Neutrophil (primary cell): ENCODE measurements at regions not wholly inside any gene's neighbourhood (a gene's known extent, or its start where the extent isn't known, plus 50 kb on each side); places are given as distances from the start of the nearest gene placed in this dataset.

ENCODE experiments used
- H3K27ac ChIP-seq: fragments of 200-600 bp; sonication (generic); 2 replicates; pipeline ENCODE4 v1.5.1; 2016; ENCODE audit warnings: mild to moderate bottlenecking, moderate library complexity
- H3K27me3 ChIP-seq: fragments of 200-600 bp; sonication (generic); 2 replicates; pipeline ENCODE4 v1.6.0; 2016; ENCODE audit warnings: mild to moderate bottlenecking
- H3K36me3 ChIP-seq: fragments of 200-600 bp; sonication (generic); 2 replicates; pipeline ENCODE4 v1.5.1; 2017
- H3K4me1 ChIP-seq, 2 experiments: fragments of 200-600 bp in 1 of 2; sonication (generic) in 1 of 2; 1 replicate in 1 of 2; 2 replicates in 1 of 2; pipeline versions ENCODE4 v1.5.1 to v1.6.1; 2013 to 2016; ENCODE audit warnings: low read depth in 1 of 2, low read length in 1 of 2, mild to moderate bottlenecking in 1 of 2, moderate library complexity in 1 of 2; ENCODE audit not compliant: control insufficient read depth in 1 of 2, insufficient read depth in 1 of 2
- H3K4me3 ChIP-seq, 2 experiments: fragments of 200-600 bp in 1 of 2; sonication (generic) in 1 of 2; 1 replicate in 1 of 2; 2 replicates in 1 of 2; pipeline ENCODE4 v1.5.1; 2013 to 2016; ENCODE audit warnings: low read depth in 1 of 2, low read length in 1 of 2, mild to moderate bottlenecking in 1 of 2, moderate library complexity in 1 of 2
- H3K9me3 ChIP-seq: fragments of 200-600 bp; sonication (generic); 2 replicates; pipeline ENCODE4 v1.5.1; 2016
- TF ChIP-seq, protein P1 (sequence below): fragments of 200-600 bp; sonication (generic); IDR thresholded peaks from 2 replicates; pipeline ENCODE4 v1.5.1; 2016; ENCODE audit warnings: antibody characterized with exemption

- H3K27ac ChIP-seq: no peak overlapping the region
- no peaks in the 10 kb centered on the region for H3K27me3 ChIP-seq
- TF ChIP-seq, protein P1, sequence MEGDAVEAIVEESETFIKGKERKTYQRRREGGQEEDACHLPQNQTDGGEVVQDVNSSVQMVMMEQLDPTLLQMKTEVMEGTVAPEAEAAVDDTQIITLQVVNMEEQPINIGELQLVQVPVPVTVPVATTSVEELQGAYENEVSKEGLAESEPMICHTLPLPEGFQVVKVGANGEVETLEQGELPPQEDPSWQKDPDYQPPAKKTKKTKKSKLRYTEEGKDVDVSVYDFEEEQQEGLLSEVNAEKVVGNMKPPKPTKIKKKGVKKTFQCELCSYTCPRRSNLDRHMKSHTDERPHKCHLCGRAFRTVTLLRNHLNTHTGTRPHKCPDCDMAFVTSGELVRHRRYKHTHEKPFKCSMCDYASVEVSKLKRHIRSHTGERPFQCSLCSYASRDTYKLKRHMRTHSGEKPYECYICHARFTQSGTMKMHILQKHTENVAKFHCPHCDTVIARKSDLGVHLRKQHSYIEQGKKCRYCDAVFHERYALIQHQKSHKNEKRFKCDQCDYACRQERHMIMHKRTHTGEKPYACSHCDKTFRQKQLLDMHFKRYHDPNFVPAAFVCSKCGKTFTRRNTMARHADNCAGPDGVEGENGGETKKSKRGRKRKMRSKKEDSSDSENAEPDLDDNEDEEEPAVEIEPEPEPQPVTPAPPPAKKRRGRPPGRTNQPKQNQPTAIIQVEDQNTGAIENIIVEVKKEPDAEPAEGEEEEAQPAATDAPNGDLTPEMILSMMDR: no peak
- H3K4me3 ChIP-seq: no peak overlapping the region
- no peaks in the 10 kb centered on the region for H3K9me3 ChIP-seq
- no peaks in the 10 kb centered on the region for H3K36me3 ChIP-seq
- H3K4me1 ChIP-seq: no peaks in the 10 kb centered on the region
These were observed 1166.1 kb downstream of the TYW1 start for GRCh38 chr7:68162712-68163111.

DNA sequence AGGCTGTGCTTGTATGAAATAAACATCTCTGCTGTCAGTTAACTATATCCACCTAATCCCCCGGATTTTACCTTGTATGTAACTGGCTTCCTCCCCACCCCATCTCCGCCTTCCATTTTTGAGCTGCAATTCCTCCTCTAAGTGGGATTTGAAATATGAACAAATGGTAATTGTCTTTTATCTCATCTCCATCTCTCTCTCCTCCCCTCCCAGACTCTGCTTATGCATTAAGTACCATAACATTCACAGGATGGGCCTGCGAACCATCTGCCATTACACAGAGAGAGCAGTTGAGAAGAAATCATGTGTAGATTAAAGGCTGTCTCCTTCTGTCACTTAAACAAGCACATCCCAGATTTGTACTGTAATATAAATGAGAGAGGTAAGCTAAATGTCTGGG lies 1169.9 kb downstream of the TYW1 start:
- Histone ChIP-seq H3K9me3 (no peaks in the 10 kb centered on the region), H3K4me1 (no peaks in the 10 kb centered on the region), H3K27me3 (no peaks in the 10 kb centered on the region), H3K36me3 (no peaks in the 10 kb centered on the region), H3K4me3 (no peak overlapping the region), H3K27ac (no peak overlapping the region)
- TF ChIP-seq, protein P1: no peak

DNA sequence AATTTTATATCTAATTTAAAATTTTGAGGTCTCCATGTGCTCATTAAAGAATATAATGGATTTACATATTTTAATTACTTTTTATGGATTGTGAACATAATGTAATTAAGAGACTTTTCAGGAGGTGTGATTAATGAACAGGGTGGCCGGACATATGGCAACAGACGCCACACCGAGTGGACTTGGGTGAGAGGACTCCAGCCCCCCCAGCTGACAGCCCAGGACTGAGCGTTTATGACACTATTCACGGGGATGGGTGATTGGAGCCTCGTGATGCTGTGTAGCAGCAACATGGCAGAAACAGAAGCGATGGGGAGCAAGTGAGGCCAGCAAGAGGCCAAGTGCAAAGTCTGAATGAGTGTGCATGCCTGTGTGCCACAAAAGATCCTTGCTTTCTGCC lies 1176.9 kb downstream of the TYW1 start:
- H3K27ac ChIP-seq: no peak overlapping the region
- TF ChIP-seq, protein P1: no peak
- no peaks in the 10 kb centered on the region for H3K27me3 ChIP-seq
- H3K4me1 ChIP-seq: no peaks in the 10 kb centered on the region
- no peaks in the 10 kb centered on the region for H3K9me3 ChIP-seq
- H3K4me3 ChIP-seq: no peak overlapping the region
- no peaks in the 10 kb centered on the region for H3K36me3 ChIP-seq

- TF ChIP-seq, protein P1: no peak
- no peak overlapping the region for H3K27ac ChIP-seq
- H3K36me3 ChIP-seq: no peaks in the 10 kb centered on the region
- H3K4me1 ChIP-seq: no peaks in the 10 kb centered on the region
- H3K4me3 ChIP-seq: no peak overlapping the region
- no peaks in the 10 kb centered on the region for H3K9me3 ChIP-seq
- no peaks in the 10 kb centered on the region for H3K27me3 ChIP-seq
These were observed 1180.3 kb downstream of the TYW1 start for GRCh38 chr7:68176974-68177373.

DNA sequence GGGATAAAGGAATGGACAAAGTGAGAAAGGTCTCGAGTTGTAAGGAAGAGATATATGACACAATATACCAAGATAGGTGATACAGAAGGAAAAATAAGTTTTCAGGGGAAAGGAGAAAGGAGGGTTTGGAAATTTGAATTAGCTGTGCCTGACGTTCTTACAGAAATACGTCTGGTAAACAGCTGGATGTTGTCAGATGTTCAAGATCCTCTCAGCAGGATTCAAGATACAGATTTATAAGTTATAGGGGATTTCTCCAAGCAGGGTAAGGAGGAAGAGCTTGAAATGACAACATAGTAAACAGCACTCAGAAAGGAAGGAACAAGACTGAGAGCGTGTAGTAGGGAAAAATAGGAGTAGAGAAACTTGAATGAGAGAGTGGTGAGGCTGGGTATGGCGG lies 1184.1 kb downstream of the TYW1 start:
- Histone ChIP-seq H3K27me3 (no peaks in the 10 kb centered on the region), H3K4me3 (no peak overlapping the region), H3K9me3 (no peaks in the 10 kb centered on the region), H3K4me1 (no peaks in the 10 kb centered on the region), H3K36me3 (no peaks in the 10 kb centered on the region), H3K27ac (no peak overlapping the region)
- TF ChIP-seq, protein P1: no peak

GRCh38 chr7:68183176-68183575 lies 1186.5 kb downstream of the TYW1 start:
- H3K4me3 ChIP-seq: no peak overlapping the region
- H3K27ac ChIP-seq: no peak overlapping the region
- TF ChIP-seq, protein P1: no peak
- no peaks in the 10 kb centered on the region for H3K36me3 ChIP-seq
- no peaks in the 10 kb centered on the region for H3K9me3 ChIP-seq
- H3K4me1 ChIP-seq: no peaks in the 10 kb centered on the region
- no peaks in the 10 kb centered on the region for H3K27me3 ChIP-seq
